Transverse colon (tissue), 4 donors: ENCODE measurements at regions not wholly inside any gene's neighbourhood (a gene's known extent, or its start where the extent isn't known, plus 50 kb on each side); places are given as distances from the start of the nearest gene placed in this dataset.

Experiments
- DNase-seq: peaks from one replicate; pipeline ENCODE4 v3.0.0-alpha.2; 2019
- H3K27ac ChIP-seq, 4 donors: fragments of 200-600 bp; sonication (generic); 2 replicates each; pipeline ENCODE4 v1.5.1; 2016 to 2018; ENCODE audit warnings: inconsistent platforms in 4 of 4
- H3K27me3 ChIP-seq: fragments of 200-600 bp; sonication (generic); 2 replicates; pipeline ENCODE4 v1.5.1; 2017; ENCODE audit warnings: inconsistent platforms
- H3K36me3 ChIP-seq, 4 donors: fragments of 200-600 bp; sonication (generic); 2 replicates each; pipeline ENCODE4 v1.5.1; 2017 to 2019; ENCODE audit warnings: inconsistent platforms in 4 of 4
- H3K4me1 ChIP-seq, 4 donors: fragments of 200-600 bp; sonication (generic); 2 replicates each; pipeline ENCODE4 v1.5.1; 2017 to 2020; ENCODE audit warnings: inconsistent platforms in 4 of 4
- H3K4me3 ChIP-seq, 4 donors: fragments of 200-600 bp; sonication (generic); 1 replicate in 1 of 4; 2 replicates in 3 of 4; pipeline versions ENCODE4 v1.5.1 to v1.6.1; 2017 to 2019; ENCODE audit warnings: inconsistent platforms in 4 of 4
- H3K9me3 ChIP-seq, 2 donors: fragments of 200-600 bp; sonication (generic); 2 replicates each; pipeline ENCODE4 v1.5.1; 2017 to 2019; ENCODE audit warnings: inconsistent platforms in 2 of 2
- EP300 ChIP-seq: sonication (generic); formaldehyde crosslinking; IDR thresholded peaks from one replicate; pipeline ENCODE4 v1.6.1; 2017; ENCODE audit warnings: antibody characterized with exemption, low read depth
- POLR2A ChIP-seq: fragments of 450-650 bp; IDR thresholded peaks from one replicate; pipeline ENCODE4 v1.6.1; 2016; ENCODE audit warnings: antibody characterized with exemption, mild to moderate bottlenecking, moderate library complexity
- POLR2AphosphoS5 ChIP-seq, 3 donors: sonication (generic); formaldehyde crosslinking; IDR thresholded peaks; one replicate each; pipeline ENCODE4 v1.6.1; 2016; ENCODE audit warnings: antibody characterized with exemption in 3 of 3
- WGBS, 2 donors: methylation state at CpG; one replicate each; pipeline ENCODE4 v1.1.5; 2018; ENCODE audit warnings: low coverage in 1 of 2; 5-methylcytosine and 5-hydroxymethylcytosine counted together
- in situ Hi-C, 4 donors: fragments of 200-750 bp; cut with MboI; loops; one replicate each; pipeline versions ENCODE4 v1.15.0 to v1.15.1; 2017; ENCODE audit warnings: low sequenced_read_pairs in 3 of 4, low pct_ligation_motif_present in 1 of 4, low pct_unique_long_range_greater_than_20kb in 1 of 4
- intact Hi-C: fragments of 100-400 bp; cut with DNase I; formaldehyde crosslinking; loops from one replicate; pipeline ENCODE4 v1.15.1; 2023; ENCODE audit warnings: low total_unique reads
- TF ChIP-seq, protein P1 (sequence below), 5 experiments: fragments of 200-600 bp in 3 of 5; fragments of 450-650 bp in 2 of 5; sonication (generic) in 3 of 5; IDR thresholded peaks; 1 replicate in 2 of 5; 2 replicates in 3 of 5; pipeline ENCODE4 v1.5.1; 2016 to 2017; ENCODE audit warnings: antibody characterized with exemption in 5 of 5, inconsistent platforms in 3 of 5, mild to moderate bottlenecking in 2 of 5, moderate library complexity in 1 of 5

DNA sequence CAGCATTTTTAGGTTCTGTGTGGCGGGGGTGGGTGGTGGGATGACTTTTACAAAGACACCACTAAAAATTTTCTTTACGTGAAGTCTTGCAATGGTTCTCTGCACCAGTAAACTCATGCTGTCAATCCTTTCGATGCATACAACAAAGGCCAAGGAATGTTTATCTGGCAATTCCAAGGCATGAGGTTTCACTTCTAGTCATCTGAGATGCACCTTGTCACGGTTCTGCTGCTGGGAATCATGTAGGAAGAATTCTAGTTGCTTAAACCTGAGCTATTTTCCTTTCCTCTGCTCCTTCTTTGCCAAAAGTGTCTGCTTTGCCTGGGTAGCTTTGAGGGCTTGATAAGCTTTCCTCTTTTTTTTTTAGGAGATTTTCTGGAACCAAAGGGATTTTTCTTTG lies 1204.5 kb upstream of the SEMA6A start:
- intact Hi-C loops (no loop called here), in situ Hi-C loops (no loop called here)
- H3K27me3 ChIP-seq: no peaks in the 10 kb centered on the region
- 58 to 82% methylated on average over 3 to 4 of the region's 4 CpGs for WGBS, 2 donors
- no peaks in the 10 kb centered on the region for H3K4me1 ChIP-seq
- no peak overlapping the region for H3K27ac ChIP-seq
- no peak overlapping the region for H3K4me3 ChIP-seq
- no peak for DNase-seq
- no peaks in the 10 kb centered on the region for H3K9me3 ChIP-seq
- no peaks in the 10 kb centered on the region for H3K36me3 ChIP-seq
- no peak for TF ChIP-seq POLR2AphosphoS5 (IDR thresholded peaks at IDR 0.05)
- TF ChIP-seq EP300: no peak

DNA sequence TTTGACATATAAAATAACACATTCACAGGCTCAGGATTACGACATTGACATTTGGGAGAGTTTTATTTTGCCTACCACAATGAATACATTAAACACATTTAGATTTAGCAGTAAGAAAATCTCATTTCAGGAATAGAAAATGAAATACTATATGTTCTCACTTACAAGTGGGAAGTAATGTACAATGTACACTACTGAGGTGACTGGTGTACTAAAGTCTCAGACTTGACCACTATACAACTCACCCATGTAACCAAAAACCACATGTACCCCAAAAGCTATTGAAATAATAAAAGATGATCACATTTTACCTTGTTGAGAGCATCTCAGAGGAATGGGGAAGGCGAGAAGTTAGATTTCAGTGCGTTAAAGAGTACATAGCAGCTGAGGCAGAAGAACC lies 1202.4 kb upstream of the SEMA6A start:
- DNase-seq: no peak
- H3K36me3 ChIP-seq: no peaks in the 10 kb centered on the region
- H3K27me3 ChIP-seq: no peaks in the 10 kb centered on the region
- intact Hi-C loops: no loop called here
- no peaks in the 10 kb centered on the region for H3K4me1 ChIP-seq
- WGBS, 2 donors: 67 to 76% methylated on average over 3 of the region's 3 CpGs
- H3K9me3 ChIP-seq: no peaks in the 10 kb centered on the region
- H3K4me3 ChIP-seq: no peak overlapping the region
- TF ChIP-seq POLR2AphosphoS5 (IDR thresholded peaks at IDR 0.05) (no peak), POLR2A (no peak), EP300 (no peak)
- TF ChIP-seq, protein P1, sequence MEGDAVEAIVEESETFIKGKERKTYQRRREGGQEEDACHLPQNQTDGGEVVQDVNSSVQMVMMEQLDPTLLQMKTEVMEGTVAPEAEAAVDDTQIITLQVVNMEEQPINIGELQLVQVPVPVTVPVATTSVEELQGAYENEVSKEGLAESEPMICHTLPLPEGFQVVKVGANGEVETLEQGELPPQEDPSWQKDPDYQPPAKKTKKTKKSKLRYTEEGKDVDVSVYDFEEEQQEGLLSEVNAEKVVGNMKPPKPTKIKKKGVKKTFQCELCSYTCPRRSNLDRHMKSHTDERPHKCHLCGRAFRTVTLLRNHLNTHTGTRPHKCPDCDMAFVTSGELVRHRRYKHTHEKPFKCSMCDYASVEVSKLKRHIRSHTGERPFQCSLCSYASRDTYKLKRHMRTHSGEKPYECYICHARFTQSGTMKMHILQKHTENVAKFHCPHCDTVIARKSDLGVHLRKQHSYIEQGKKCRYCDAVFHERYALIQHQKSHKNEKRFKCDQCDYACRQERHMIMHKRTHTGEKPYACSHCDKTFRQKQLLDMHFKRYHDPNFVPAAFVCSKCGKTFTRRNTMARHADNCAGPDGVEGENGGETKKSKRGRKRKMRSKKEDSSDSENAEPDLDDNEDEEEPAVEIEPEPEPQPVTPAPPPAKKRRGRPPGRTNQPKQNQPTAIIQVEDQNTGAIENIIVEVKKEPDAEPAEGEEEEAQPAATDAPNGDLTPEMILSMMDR (IDR thresholded peaks at IDR 0.05): no peak
- in situ Hi-C loops: no loop called here
- no peak overlapping the region for H3K27ac ChIP-seq

- H3K27me3 ChIP-seq: no peaks in the 10 kb centered on the region
- no peaks in the 10 kb centered on the region for H3K36me3 ChIP-seq
- no peaks in the 10 kb centered on the region for H3K9me3 ChIP-seq
- intact Hi-C loops (no loop called here), in situ Hi-C loops (no loop called here)
- H3K4me1 ChIP-seq: no peaks in the 10 kb centered on the region
- H3K27ac ChIP-seq: no peak overlapping the region
- no peak for TF ChIP-seq POLR2A
- TF ChIP-seq POLR2AphosphoS5 (IDR thresholded peaks at IDR 0.05): no peak
- TF ChIP-seq, protein P1 (IDR thresholded peaks at IDR 0.05): no peak
- no peak for TF ChIP-seq EP300
- DNase-seq: no peak
- H3K4me3 ChIP-seq: no peak overlapping the region
- 80% methylated on average over 2 of the region's 2 CpGs; no CpG with 5 or more reads in 1 of the 2 donors for WGBS, 2 donors
Observed at GRCh38 chr5:117769877-117770276, 1195.3 kb upstream of the SEMA6A start.

DNA sequence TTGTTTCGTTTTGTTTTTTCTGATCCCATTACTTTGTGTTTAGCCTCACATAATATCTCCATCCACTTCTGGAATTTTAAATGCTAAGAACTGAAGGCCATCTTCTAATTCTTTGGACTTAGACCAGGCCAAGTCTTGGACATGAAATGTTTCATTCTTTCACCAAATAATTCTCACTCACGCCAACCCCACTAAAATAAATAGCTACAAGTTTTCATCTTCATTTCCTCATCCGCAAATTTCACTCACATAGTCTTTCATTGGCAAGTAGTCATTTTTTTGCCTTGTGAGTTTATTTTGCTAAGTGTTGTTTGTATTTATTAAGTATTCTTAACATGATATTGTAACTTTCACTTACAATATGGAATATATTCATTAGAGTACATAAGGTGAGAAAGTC lies 1188.6 kb upstream of the SEMA6A start:
- WGBS, 2 donors: 57 to 72% methylated on average over 3 of the region's 3 CpGs
- Histone ChIP-seq H3K9me3 (no peaks in the 10 kb centered on the region), H3K4me1 (no peaks in the 10 kb centered on the region), H3K27me3 (no peaks in the 10 kb centered on the region), H3K27ac (no peak overlapping the region), H3K4me3 (no peak overlapping the region), H3K36me3 (no peaks in the 10 kb centered on the region)
- intact Hi-C loops: no loop called here
- no peak for DNase-seq
- TF ChIP-seq POLR2AphosphoS5 (IDR thresholded peaks at IDR 0.05): no peak
- no peak for TF ChIP-seq POLR2A
- TF ChIP-seq EP300: no peak
- TF ChIP-seq, protein P1 (IDR thresholded peaks at IDR 0.05): no peak
- in situ Hi-C loops: no loop called here

DNA sequence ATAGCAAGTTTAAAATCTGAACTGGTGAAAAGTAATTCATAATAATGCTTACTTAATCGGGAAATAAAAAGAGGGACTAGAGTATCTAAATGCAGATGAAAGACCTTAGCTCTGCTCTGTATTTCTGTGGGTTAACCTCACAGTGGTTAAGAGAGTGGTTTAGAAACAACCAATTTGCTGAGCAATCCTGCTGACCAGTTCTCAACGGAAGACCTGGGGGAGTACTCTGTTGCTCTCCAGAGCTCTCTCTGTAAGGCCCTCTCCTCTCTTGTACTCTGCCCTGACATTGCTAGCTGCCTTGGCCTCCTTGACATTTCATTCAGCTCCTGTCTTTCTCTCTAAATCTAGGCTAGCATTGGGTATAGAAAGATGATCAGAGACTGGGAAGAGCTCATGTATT lies 1186.6 kb upstream of the SEMA6A start:
- Histone ChIP-seq H3K27ac (no peak overlapping the region), H3K4me1 (no peaks in the 10 kb centered on the region), H3K27me3 (no peaks in the 10 kb centered on the region), H3K36me3 (no peaks in the 10 kb centered on the region), H3K9me3 (no peaks in the 10 kb centered on the region), H3K4me3 (no peak overlapping the region)
- 59 to 86% methylated on average over 1 to 2 of the region's 2 CpGs for WGBS, 2 donors
- no peak for DNase-seq
- intact Hi-C loops (no loop called here), in situ Hi-C loops (no loop called here)
- no peak for TF ChIP-seq POLR2AphosphoS5 (IDR thresholded peaks at IDR 0.05)
- TF ChIP-seq, protein P1 (IDR thresholded peaks at IDR 0.05): no peak
- TF ChIP-seq EP300: no peak
- TF ChIP-seq POLR2A: no peak
